IPS-18a (cell line): ENCODE measurements at regions not wholly inside any gene's neighbourhood (a gene's known extent, or its start where the extent isn't known, plus 50 kb on each side); places are given as distances from the start of the nearest gene placed in this dataset.
A peak's percentile ranks its signal among the peaks of the same experiment; 100 is the strongest.
"Not testable (repeated sequence)": the region's sequence is repeated elsewhere in the genome, so short reads cannot be mapped to it uniquely, and the experiment has no call there.

Experiments
- H3K27ac ChIP-seq: one replicate; pipeline ENCODE4 v1.5.1; 2013; ENCODE audit warnings: low read length
- H3K27me3 ChIP-seq: one replicate; pipeline ENCODE4 v1.6.1; 2013; ENCODE audit warnings: mild to moderate bottlenecking, low read length; ENCODE audit not compliant: control insufficient read depth, insufficient read depth
- H3K36me3 ChIP-seq: one replicate; pipeline ENCODE4 v1.6.1; 2013; ENCODE audit warnings: low read depth, low read length; ENCODE audit not compliant: control insufficient read depth
- H3K4me1 ChIP-seq: one replicate; pipeline ENCODE4 v1.6.1; 2013; ENCODE audit warnings: low read depth, low read length; ENCODE audit not compliant: control insufficient read depth
- H3K4me3 ChIP-seq: one replicate; pipeline ENCODE4 v1.5.1; 2013; ENCODE audit warnings: low read length
- H3K9ac ChIP-seq: one replicate; pipeline ENCODE4 v1.6.1; 2013; ENCODE audit warnings: mild to moderate bottlenecking, low read length, moderate library complexity
- H3K9me3 ChIP-seq: one replicate; pipeline ENCODE4 v1.6.1; 2013; ENCODE audit warnings: low read depth, low read length; ENCODE audit not compliant: control insufficient read depth

GRCh38 chr7:16284581-16284980, 136.8 kb downstream of the CRPPA start:
- Histone ChIP-seq H3K9ac (no peak overlapping the region), H3K4me1 (no peaks in the 10 kb centered on the region), H3K36me3 (no peaks in the 10 kb centered on the region), H3K4me3 (no peak overlapping the region), H3K27ac (no peak overlapping the region), H3K27me3 (no peaks in the 10 kb centered on the region), H3K9me3 (no peaks in the 10 kb centered on the region)

- Histone ChIP-seq H3K9ac (no peak overlapping the region), H3K36me3 (no peaks in the 10 kb centered on the region), H3K27me3 (no peaks in the 10 kb centered on the region)
Measured at GRCh38 chr7:16278167-16278787, 143.1 kb downstream of the CRPPA start.

GRCh38 chr7:16271990-16272665, 149.2 kb downstream of the CRPPA start:
- no peak overlapping the region for H3K4me3 ChIP-seq
- no peaks in the 10 kb centered on the region for H3K27me3 ChIP-seq
- H3K36me3 ChIP-seq: no peaks in the 10 kb centered on the region
- H3K27ac ChIP-seq: no peak overlapping the region
- H3K4me1 ChIP-seq: peaks cover 17% of the 10 kb centered on the region
- H3K9me3 ChIP-seq: no peaks in the 10 kb centered on the region
- H3K9ac ChIP-seq: peak overlapping the region; percentile 9

More at GRCh38 chr7:16278167-16278787, 143.1 kb downstream of the CRPPA start:
- Histone ChIP-seq H3K4me1 (no peaks in the 10 kb centered on the region), H3K9me3 (no peaks in the 10 kb centered on the region), H3K27ac (no peak overlapping the region), H3K4me3 (no peak overlapping the region)

- H3K4me3 ChIP-seq: no peak overlapping the region
- peaks cover 17% of the 10 kb centered on the region for H3K4me1 ChIP-seq
- no peaks in the 10 kb centered on the region for H3K36me3 ChIP-seq
- H3K9ac ChIP-seq: no peak overlapping the region
- H3K27me3 ChIP-seq: no peaks in the 10 kb centered on the region
- H3K27ac ChIP-seq: no peak overlapping the region
- no peaks in the 10 kb centered on the region for H3K9me3 ChIP-seq
Measured at GRCh38 chr7:16271355-16271915, 149.9 kb downstream of the CRPPA start.

GRCh38 chr7:16270844-16271243, 150.5 kb downstream of the CRPPA start:
- Histone ChIP-seq H3K4me1 (peaks cover 17% of the 10 kb centered on the region), H3K36me3 (no peaks in the 10 kb centered on the region), H3K27ac (no peak overlapping the region), H3K9ac (no peak overlapping the region), H3K9me3 (no peaks in the 10 kb centered on the region), H3K4me3 (no peak overlapping the region), H3K27me3 (no peaks in the 10 kb centered on the region)

- Histone ChIP-seq H3K36me3 (no peaks in the 10 kb centered on the region), H3K27me3 (no peaks in the 10 kb centered on the region), H3K9me3 (no peaks in the 10 kb centered on the region), H3K4me3 (no peak overlapping the region), H3K27ac (no peak overlapping the region), H3K9ac (no peak overlapping the region), H3K4me1 (peaks cover 17% of the 10 kb centered on the region)
Measured at GRCh38 chr7:16268821-16269768, 152.2 kb downstream of the CRPPA start.

- H3K9ac ChIP-seq: no peak overlapping the region
- H3K4me1 ChIP-seq: peaks cover 17% of the 10 kb centered on the region
- H3K36me3 ChIP-seq: no peaks in the 10 kb centered on the region
- H3K27ac ChIP-seq: no peak overlapping the region
- H3K9me3 ChIP-seq: no peaks in the 10 kb centered on the region
- H3K27me3 ChIP-seq: no peaks in the 10 kb centered on the region
- H3K4me3 ChIP-seq: no peak overlapping the region
Measured at GRCh38 chr7:16267953-16268820, 153.2 kb downstream of the CRPPA start.

GRCh38 chr7:16266877-16267276, 154.5 kb downstream of the CRPPA start:
- Histone ChIP-seq H3K4me3 (no peak overlapping the region), H3K9me3 (no peaks in the 10 kb centered on the region), H3K9ac (no peak overlapping the region), H3K27ac (no peak overlapping the region), H3K27me3 (no peaks in the 10 kb centered on the region), H3K4me1 (peaks cover 9% of the 10 kb centered on the region), H3K36me3 (no peaks in the 10 kb centered on the region)

GRCh38 chr7:16266470-16266869, 154.9 kb downstream of the CRPPA start:
- H3K9ac ChIP-seq, H3K27me3 ChIP-seq, H3K4me1 ChIP-seq, H3K36me3 ChIP-seq, H3K27ac ChIP-seq, H3K4me3 ChIP-seq, H3K9me3 ChIP-seq: not testable (repeated sequence)

GRCh38 chr7:16265863-16266458, 155.4 kb downstream of the CRPPA start:
- Histone ChIP-seq H3K36me3 (no peaks in the 10 kb centered on the region), H3K9me3 (no peaks in the 10 kb centered on the region), H3K4me3 (no peak overlapping the region), H3K27ac (no peak overlapping the region), H3K9ac (no peak overlapping the region), H3K4me1 (no peaks in the 10 kb centered on the region), H3K27me3 (no peaks in the 10 kb centered on the region)
